ENCODE measurements at regions not wholly inside any gene's neighbourhood (a gene's known extent, or its start where the extent isn't known, plus 50 kb on each side); places are given as distances from the start of the nearest gene placed in this dataset.

DNA sequence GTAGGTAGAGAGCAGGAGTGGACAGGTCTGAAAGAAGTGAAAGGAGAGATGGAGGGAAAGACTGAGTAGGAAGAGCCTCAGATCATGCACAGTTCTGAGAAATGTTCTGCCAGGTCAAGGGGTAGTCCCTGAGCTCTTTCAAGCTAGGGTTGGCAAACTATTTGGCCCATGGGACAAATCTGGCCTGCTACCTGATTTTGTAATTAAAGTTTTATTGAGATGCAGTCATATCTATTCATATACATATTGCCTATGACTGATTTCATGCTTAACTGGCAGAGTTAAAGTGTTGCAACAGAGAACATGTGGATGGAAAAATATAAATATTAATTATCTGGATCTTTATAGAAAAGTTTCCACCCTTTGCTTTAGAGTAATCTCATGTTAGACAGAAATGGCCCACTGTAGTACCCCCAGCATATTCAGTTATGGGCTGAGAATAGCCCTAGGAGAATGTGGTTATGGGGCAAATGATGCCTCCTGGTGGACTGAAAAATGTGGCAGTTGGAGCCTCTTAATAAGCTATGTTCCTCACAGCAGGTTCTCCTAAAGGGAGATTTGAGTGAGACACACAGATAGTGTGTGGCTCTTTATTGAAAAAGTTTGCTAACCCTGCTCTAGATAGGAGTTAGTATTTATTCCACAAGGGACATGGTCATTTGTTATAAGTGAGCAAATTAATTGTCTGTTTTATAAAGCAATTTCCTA is 476.9 kb downstream of the LRIG3 start:
- no peaks in the 10 kb centered on the region for H3K27me3 ChIP-seq (ENCODE audit: control insufficient read depth, insufficient read depth, low read length)
- H3K4me3 ChIP-seq (ENCODE audit: low read depth, low read length) = no peak overlapping the region
- TF ChIP-seq, protein P1, sequence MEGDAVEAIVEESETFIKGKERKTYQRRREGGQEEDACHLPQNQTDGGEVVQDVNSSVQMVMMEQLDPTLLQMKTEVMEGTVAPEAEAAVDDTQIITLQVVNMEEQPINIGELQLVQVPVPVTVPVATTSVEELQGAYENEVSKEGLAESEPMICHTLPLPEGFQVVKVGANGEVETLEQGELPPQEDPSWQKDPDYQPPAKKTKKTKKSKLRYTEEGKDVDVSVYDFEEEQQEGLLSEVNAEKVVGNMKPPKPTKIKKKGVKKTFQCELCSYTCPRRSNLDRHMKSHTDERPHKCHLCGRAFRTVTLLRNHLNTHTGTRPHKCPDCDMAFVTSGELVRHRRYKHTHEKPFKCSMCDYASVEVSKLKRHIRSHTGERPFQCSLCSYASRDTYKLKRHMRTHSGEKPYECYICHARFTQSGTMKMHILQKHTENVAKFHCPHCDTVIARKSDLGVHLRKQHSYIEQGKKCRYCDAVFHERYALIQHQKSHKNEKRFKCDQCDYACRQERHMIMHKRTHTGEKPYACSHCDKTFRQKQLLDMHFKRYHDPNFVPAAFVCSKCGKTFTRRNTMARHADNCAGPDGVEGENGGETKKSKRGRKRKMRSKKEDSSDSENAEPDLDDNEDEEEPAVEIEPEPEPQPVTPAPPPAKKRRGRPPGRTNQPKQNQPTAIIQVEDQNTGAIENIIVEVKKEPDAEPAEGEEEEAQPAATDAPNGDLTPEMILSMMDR (IDR thresholded peaks at IDR 0.05; ENCODE audit: insufficient read depth, low read length, severe bottlenecking) = peak; percentile 64
- FAIRE-seq (no peak), DNase-seq (ENCODE audit: low read depth) (peak; percentile 57)
- no peaks in the 10 kb centered on the region for H3K36me3 ChIP-seq (ENCODE audit: control insufficient read depth, insufficient read depth, low read length)

DNA sequence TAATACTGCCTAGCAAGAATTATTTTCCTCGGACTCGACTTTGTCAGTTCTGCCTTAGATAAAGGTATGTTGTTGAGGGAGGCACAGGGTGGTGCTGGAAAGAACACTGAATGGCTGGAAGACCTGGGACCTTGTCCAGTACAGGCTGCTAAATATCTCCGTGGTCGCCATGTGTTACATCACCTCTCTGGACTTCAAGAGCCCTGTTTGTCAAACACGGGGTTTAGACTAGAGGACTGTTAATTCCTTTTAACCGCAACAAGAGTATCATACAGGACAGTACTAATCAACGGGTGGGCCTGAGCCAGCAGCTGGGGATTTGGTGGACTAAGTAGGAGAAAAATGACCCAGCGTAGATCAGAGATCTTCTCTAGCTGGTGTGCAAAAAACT is 476.3 kb downstream of the LRIG3 start:
- Histone ChIP-seq H3K36me3 (ENCODE audit: control insufficient read depth, insufficient read depth, low read length) (no peaks in the 10 kb centered on the region), H3K27me3 (ENCODE audit: control insufficient read depth, insufficient read depth, low read length) (no peaks in the 10 kb centered on the region), H3K4me3 (ENCODE audit: low read depth, low read length) (no peak overlapping the region)
- peak; percentile 10 for DNase-seq (ENCODE audit: low read depth)
- TF ChIP-seq, protein P1 (IDR thresholded peaks at IDR 0.05; ENCODE audit: insufficient read depth, low read length, severe bottlenecking) = no peak
- peak; percentile 47 for FAIRE-seq

DNA sequence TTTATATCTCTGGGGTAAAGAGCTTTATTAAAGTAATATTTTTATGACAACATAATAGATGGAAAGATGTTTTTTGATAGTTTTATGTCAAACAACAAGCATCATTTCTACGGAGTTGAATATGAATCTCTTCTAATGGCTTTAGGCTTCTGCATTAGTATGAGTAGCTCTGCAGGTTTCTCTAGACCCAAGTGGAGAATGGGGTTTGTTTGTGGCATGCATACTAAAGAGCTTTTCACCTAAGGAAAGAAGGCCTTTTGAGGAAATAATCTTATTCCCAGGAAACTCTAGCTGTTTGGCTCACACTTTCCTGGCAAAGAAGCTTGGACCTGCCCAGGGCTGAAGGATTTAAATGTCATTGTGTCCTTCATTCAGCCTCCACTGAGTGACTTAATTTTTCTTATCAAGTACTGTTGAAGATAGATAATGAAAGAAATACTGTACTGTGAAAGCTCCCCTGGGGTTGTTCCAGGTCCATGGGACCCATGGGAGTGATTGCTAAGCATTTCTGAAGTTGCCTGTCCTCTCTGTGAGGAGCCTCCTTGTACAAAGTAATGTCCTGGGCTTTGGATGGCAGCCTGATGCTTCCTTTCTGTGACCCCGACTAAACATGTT is 469.3 kb downstream of the LRIG3 start:
- Histone ChIP-seq H3K4me3 (ENCODE audit: low read depth, low read length) (no peak overlapping the region), H3K27me3 (ENCODE audit: control insufficient read depth, insufficient read depth, low read length) (no peaks in the 10 kb centered on the region), H3K36me3 (ENCODE audit: control insufficient read depth, insufficient read depth, low read length) (no peaks in the 10 kb centered on the region)
- FAIRE-seq = no peak
- no peak for DNase-seq (ENCODE audit: low read depth)
- TF ChIP-seq, protein P1 (IDR thresholded peaks at IDR 0.05; ENCODE audit: insufficient read depth, low read length, severe bottlenecking) = no peak

DNA sequence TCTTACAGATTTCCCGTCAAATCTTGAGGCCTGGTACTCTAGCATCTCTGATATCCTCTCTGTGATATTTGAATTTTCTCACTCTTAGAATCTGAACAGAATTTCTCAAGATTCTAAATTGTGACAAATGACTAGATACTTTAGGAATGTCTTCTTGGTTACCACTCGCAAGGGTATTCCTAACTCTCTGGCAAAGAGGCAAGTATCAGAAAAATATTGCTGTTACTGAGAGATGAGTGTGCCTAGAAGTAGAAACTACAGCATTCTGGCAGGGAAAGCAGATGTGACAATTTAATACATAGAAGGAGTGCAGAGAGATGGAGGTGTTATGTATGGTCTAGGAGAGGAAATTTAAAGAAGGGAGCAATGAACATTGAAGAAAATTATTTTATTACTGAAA is 467.8 kb downstream of the LRIG3 start:
- no peaks in the 10 kb centered on the region for H3K36me3 ChIP-seq (ENCODE audit: control insufficient read depth, insufficient read depth, low read length)
- FAIRE-seq = no peak
- H3K27me3 ChIP-seq (ENCODE audit: control insufficient read depth, insufficient read depth, low read length) = no peaks in the 10 kb centered on the region
- TF ChIP-seq, protein P1 (IDR thresholded peaks at IDR 0.05; ENCODE audit: insufficient read depth, low read length, severe bottlenecking) = no peak
- no peak overlapping the region for H3K4me3 ChIP-seq (ENCODE audit: low read depth, low read length)
- DNase-seq (ENCODE audit: low read depth) = no peak

DNA sequence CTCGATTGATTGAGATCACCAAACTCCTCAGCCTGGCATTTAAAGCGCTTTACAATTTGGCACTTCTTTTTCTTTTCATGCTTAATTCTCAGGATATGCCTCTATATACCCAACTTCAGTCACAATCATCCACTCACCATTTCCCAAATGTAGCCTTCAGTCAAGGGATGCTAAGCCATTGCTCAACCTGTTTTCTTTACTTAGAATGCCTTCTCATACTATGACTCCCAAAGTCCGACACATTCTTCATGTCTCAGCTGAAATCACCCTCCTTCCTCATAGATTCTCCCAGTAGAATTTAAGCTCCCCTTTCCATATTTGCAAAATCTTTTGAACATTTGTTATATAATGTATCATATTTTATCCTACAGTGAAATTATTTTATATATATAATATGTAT is 467.0 kb downstream of the LRIG3 start:
- Histone ChIP-seq H3K36me3 (ENCODE audit: control insufficient read depth, insufficient read depth, low read length) (no peaks in the 10 kb centered on the region), H3K4me3 (ENCODE audit: low read depth, low read length) (no peak overlapping the region), H3K27me3 (ENCODE audit: control insufficient read depth, insufficient read depth, low read length) (no peaks in the 10 kb centered on the region)
- no peak for DNase-seq (ENCODE audit: low read depth)
- TF ChIP-seq, protein P1 (IDR thresholded peaks at IDR 0.05; ENCODE audit: insufficient read depth, low read length, severe bottlenecking) = no peak
- no peak for FAIRE-seq

Measured in bronchial epithelial cell (primary cell).